NCI-H146 treated with DMSO at 0.1 percent for 48 hours (cell line): ENCODE measurements at regions not wholly inside any gene's neighbourhood (a gene's known extent, or its start where the extent isn't known, plus 50 kb on each side); places are given as distances from the start of the nearest gene placed in this dataset.
"Not testable (repeated sequence)": the region's sequence is repeated elsewhere in the genome, so short reads cannot be mapped to it uniquely, and the experiment has no call there.

Experiments used
- DNase-seq: peaks from one replicate; lab custom pipeline; 2025; ENCODE audit not compliant: unreplicated experiment; lab: John Stamatoyannopoulos, UW

DNA sequence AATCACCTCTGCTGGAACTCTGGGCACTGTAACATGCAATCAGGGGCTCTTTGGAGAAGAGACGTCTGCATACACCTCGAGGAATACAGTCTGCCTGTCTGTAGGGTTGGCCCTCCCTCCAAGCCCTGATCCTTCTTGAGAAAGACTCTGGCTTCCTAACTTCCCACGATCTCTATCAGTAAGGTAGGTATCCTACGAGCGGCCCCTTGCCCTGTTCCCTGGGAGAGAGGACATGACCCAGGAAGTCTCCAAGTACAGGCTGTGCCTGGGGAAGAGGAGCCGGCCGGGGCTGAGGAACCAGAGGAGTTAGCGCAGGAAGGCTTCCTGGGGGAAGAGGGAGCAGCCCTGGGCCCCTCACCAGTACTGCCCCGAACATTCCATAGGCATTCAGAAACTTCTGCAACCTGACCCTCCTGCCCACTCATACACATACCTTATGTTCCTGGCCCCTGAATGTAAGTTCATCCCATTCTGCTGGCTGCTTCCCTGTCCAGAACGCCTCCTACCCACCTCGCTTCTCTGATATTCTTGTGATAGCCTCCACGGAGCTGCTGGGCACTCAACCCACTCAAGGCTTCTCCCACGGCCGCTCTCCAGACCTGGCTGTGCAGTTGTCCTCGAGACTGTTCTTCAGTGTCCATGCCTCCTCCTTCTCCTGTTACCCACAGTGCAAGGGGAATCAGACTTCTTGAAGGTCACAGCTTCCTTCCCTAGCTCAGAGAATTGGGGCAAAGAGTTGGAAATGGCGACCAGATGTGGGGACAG is 116.1 kb downstream of the CYP26B1 start:
- no peak for DNase-seq

DNA sequence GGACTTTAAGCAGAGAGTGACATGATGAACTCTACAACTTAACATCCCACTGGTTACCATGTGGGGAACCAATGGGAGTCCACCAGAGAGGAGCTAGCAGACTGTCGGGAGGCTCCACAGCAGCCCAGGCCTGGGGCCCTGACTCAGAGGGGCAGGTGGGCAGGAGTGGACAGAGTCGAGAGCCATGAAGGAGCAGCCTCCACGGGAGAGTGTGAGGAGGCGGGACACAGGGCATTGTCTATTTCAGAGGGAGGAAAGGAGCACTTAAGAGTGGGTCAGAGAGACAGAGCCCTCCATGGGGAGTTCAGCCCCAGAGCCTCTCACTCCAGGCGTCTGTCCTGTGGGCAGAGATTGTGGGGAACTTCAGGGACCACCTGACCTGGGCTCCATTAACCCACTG is 118.7 kb downstream of the CYP26B1 start:
- DNase-seq: no peak

DNA sequence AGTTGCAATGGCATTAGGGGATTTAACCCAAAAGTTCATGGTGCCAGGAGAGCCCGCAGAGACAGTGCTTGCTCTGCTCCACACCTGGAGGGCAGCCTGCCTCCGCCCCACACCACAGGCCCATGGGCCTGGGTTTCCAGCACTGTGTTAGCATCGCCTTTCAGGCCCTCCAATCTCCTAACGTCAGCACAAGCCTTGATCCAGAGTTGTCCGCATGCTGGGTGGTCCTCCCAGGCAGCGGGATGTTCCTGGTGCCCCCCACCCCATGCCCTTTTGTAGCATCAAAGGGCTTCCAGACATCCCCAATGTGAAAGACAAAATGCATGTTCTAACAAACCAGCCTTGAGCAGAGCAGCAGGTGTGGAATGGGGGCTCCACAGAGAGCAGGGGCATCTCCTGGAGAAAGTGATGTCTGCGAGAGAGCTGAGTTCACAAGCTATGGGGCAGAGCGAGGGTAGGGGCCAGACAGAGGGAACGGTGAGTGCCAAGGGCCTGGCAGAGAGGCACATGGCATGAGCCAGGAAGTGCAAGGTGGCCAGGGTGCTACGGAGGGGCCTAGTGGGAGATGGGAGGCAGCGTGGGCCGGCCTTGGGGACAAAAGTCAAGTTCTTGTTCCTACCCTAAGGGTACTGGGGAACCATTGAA is 119.2 kb downstream of the CYP26B1 start:
- DNase-seq: no peak

DNA sequence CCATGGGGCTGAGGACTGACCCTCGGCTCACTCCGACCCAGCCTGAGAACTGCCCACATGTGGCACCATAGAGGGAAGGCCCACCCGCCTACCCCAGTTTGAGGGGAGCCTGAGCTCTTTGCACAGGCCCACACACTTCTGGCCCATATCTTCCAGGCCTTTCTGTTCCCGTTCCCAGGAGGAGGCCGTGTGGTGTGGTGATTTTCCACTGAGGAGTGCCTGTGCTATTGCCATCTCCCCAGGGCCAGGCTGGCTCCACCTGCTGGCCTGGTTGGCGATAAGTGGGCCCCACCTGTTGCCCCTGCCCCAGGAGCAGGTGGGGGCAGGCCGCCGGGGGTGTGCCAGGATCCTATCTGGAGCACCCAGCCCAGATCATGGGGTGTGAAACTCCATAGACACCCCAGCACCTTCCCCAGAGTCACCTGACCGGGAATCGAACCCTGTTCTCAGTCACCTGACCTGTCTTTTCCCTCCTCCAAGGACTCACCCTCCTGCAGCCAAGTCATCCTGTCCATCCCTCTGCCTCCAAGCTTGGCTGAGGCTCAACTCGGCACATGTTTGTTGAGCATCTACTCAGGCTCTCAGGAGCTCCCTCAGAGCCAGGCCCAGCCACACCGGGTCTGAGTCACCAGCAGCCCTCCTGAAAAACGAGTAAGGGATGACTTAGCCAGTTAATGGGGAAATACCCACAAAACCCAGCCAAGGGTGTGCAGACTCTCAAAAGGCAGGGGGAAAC is 120.1 kb downstream of the CYP26B1 start:
- DNase-seq: no peak

DNA sequence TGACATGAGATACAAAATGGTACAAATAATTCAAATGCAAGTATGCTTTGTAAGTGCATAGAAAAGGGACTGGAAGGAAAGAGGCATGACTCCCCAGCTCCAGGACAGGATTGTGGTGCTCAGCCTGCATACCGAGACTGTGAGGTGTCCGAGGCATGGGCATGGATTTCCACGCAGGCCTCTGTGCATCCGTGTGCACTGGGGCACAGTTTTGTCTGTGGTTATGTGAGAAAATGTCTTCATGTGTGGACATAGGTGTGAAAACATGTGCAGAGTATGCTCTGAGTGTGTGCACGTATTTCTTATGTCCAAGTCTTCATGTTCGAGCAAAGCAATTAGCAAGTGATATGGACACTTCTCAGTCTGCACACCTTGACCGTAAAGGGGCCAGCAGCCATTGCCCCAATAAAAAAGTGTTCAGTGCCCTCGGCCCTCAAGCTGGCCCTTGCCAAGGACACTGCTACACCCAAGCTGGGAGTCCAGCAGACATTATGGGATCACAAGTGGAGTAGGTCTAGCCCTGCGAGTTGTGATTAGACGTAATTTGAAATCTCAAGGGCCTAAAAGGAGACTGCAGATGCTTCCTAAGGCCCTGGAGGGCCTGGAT is 120.7 kb downstream of the CYP26B1 start:
- DNase-seq: no peak

DNA sequence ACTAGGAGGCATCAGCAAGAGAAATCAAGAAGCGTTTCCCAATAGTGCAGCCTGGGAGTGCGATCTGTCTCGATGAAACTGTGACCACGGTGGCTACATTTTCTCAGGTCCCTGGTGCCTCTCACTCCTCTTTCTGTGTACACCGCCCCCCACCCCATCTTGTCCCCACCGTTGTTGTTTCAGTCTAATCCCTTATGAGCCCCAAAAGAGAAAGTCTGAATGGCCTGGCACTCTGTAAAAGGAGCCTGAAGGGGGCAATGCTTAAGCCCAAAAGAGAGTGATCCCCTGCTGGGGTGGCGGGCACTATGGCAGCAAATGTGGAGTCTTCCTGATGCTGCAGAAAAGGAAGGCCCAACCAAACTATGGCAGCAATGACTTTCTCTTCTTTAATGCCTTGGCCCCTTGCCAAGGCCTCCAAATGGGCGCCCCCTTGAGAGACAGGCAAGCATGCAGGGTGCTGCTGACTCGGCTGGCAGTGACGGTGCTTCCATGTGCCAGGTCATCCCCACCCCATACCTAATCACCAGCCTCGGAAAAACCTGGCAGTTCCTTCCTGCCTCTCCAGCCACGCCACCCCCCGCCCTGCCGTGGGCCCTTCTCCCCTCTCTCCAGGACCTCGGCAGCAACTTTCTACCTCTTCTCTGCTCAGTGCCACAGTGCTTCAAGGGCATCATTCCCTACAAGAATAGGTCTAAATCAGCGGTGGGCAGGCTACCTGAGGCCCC is 123.0 kb downstream of the CYP26B1 start:
- DNase-seq: no peak

DNA sequence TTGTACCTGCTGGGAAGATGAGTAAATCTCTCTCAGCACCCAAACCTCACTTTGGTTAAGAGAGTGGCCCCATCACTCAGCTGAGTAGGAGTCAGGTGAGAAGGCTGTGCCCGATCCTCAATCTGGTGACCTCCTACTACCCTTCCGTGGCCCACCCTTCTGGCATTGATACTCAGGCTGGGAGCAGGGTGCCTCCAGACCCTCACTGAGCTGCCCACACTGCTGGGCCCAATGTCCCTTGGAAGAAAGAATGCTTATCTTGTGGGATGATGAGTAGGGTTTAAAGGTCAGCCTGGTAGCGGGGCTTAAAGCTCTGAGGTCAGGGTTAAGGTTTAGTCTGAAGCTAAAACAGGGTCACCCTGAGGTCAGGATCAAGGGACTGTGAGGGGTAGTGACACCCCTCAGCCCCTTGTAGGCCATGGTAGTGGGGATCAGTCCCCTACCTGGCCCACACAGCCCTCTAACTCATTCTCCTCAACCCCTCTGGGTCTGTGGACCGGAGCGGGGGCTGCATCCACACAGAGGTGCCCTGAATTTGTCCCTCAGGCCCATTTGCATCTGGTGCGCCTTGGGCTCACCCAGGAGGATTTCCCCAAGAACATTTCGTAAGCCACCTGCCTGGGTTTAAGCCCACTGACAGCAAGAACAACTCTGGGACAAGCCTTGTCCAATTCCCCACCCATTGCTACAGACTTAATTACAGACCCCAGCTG is 123.8 kb downstream of the CYP26B1 start:
- DNase-seq: no peak

DNA sequence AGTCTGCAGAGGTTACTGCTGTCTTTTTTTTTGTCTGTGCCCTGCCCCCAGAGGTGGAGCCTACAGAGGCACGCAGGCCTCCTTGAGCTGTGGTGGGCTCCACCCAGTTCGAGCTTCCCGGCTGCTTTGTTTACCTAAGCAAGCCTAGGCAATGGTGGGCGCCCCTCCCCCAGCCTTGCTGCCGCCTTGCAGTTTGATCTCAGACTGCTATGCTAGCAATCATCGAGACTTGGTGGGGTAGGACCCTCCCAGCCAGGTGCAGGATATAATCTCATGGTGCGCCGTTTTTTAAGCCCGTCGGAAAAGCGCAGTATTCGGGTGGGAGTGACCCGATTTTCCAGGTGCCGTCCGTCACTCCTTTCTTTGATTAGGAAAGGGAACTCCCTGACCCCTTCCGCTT is 126.3 kb downstream of the CYP26B1 start:
- not testable (repeated sequence) for DNase-seq

DNA sequence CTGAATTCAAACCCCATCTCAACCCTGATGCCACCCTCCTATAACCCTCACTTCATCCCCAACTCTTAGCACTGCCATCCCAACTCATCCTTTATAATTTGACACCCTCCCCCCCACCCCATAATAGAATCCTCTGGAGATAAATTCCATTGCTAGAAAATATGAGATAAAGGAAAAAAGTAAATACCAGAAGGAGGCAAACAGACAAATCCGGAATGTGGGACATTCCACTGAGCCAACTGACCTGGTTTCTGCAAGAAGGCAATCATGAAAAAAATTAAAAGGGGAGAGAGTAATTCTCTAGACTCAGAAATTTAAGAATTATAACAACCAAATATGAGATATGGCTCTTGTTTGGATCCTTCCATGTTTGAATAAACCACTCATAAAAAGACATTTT is 132.4 kb downstream of the CYP26B1 start:
- no peak for DNase-seq

DNA sequence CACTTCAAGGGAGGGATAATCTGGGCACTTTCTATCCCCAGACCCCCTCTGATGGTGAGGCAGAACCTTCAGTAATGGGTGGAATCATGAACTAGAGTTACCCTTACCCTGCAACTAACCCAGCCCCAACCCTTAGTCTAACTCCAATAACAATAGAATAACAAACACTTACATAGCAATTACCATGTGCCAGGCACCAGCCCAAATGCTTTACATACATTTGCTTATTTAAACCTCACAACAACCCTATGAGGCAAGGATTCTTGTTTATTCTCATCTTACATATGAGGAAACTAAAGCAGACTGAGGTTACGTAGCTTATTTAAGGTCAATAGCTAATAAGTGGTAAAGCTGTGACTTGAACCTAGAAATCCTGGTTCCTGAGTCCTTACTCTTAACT is 132.8 kb downstream of the CYP26B1 start:
- DNase-seq: no peak

DNA sequence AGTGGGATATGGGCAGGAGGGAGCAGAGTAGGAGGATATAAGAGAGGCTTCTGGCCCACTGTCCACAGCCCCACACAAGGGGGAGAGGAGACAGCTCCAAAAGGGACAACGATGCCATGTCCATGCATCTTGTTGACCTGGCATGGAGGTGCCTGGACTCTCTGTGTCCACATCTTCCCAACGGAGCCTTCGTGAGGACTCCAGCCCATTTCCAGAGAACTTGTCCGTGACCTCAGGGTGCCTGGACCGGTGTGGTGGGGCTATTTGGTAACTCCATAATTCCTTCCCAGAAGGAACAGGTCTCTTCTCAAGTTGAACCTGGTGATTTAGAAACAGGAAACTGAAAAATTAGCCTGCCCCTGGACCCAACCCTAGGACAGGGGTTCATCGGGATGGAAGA is 133.9 kb downstream of the CYP26B1 start:
- no peak for DNase-seq

DNA sequence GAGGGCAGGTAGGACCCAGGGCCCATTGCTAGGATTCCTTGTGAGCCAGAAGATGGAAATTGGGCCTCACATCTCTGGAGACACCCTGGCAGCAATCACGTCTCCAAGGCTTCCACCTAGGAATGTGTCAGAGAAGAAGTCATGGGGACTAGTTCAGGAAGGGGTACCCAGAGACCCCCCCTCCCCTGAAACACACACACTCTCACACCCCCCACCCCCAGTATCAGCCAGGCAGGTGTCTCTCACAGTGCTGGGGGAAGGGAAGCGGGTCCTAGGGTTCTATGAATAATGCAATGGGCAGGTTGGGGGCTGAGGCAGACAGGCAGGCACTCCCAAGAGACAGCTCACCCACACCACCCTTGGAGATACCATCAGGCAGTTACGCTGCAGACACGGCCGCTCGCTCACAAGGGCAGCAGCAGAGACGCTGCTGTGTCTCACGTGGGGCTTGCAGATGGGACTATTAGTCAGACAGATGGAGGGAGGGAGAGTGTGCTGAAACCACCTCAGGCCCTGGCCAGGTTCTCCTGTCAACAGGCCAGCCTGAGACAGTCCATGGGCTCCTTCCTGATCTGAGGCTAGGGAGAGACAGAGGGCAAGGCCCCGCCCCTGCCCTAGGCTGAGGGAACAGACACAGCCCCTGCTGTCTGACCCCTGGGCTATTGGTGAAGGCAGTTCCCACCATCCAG is 134.6 kb downstream of the CYP26B1 start:
- DNase-seq: no peak

DNA sequence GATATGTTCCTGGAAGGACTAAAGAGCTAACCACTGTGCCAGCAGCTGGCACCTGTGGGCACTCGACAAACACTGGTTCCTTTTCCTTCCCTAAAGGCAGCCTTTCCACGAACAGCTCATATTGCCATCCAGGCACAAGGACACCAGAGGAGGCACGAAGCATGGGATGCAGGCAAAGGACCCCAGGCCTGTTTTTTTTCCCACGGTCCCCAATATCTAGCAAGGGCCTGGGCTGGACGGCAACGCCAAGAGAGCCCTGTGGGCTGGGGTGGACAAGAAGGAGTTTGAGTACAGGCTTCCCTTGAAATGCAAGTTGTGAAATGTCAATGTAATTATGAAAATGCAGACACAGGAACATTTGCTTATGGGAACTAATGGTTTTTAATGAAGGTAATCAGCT is 135.9 kb downstream of the CYP26B1 start:
- no peak for DNase-seq

DNA sequence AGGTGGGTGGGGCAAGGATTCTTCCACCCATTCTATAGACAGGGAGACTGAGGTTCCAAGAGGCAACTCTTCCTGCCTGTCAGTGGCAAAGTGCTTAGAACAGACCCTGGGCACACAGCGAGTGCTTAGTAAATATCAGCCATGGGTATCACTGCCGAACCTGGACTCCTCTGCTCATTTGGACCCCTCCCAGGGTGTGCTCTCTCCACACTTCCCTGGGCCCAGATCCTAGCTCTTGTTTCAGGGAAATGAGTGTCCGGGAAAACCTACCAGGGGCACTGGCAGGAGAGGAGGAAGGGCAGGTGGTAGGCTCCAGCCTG is 136.3 kb downstream of the CYP26B1 start:
- DNase-seq: no peak

DNA sequence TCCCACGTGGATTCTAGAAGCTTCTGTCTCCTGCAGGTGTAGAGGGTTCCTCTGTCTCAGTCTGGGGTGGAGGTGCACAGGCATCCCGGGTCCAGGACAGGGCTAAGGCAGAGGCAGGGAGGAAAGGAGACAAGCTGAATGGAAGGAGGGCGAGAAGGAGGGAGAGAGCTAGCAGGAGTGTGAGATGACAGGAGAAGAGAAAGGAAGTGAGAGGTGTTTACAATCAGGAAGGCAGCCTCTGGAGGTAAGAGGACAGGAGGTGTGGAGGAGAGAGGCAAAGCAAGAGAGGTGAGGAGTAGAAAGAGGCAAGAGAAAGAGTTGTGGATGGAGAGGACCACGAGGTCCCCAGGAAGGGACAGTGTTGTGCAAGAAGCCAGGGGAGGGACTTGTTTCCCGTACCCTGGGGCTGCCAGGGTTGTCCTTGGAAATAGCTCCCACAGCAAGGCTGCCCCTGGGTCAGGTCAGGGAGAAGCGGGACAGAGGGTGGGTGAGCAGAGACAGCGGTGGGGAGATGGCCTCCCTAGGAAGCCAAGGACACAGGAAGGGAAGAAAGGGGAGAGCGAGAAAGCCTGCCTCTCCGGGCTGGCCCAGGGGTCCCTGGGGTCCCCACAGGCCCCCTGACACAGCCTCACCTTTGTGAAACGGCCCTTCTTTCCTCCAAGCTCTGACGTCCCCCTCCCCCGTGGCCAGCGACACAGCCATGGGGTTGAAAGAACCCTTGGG is 136.9 kb downstream of the CYP26B1 start:
- DNase-seq: no peak

DNA sequence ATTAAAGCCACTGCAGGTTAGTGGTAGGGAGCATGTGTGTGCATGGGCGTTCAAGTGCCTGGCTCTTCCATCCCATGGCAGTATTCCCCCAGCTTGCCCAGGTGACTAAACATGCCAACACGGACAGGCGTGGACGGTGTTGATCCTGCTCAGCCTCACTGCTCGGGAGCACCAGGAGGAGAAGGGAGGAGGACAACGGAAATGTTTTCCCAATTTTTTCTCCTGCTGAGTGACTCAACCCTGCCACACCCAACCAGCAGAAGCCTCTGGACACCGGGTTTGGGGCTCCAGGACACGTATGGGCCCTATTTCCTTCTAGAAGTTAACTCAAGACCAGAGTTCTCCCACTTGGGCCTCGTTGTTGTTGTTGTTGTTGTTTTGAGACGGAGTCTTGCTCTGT is 139.1 kb downstream of the CYP26B1 start:
- no peak for DNase-seq

DNA sequence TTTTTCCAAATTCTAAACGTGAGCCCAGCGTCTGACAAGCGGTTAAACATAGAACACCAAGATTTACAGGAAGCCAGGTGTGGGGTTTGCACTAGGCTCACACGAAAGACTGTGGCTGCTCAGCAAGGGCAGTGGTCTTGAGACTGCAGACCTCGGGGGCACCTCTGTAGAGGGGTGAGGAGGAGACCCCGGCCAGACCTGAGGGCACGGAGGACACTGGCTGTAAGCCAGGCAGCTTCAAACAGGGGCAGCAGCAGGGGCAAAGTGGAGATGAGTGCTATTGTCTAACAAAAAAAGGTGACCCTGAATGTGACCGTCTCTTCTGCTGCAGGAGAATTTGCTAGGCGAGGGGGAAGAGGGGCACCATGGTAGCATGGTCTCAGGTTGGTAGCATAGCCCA is 140.3 kb downstream of the CYP26B1 start:
- DNase-seq: no peak

DNA sequence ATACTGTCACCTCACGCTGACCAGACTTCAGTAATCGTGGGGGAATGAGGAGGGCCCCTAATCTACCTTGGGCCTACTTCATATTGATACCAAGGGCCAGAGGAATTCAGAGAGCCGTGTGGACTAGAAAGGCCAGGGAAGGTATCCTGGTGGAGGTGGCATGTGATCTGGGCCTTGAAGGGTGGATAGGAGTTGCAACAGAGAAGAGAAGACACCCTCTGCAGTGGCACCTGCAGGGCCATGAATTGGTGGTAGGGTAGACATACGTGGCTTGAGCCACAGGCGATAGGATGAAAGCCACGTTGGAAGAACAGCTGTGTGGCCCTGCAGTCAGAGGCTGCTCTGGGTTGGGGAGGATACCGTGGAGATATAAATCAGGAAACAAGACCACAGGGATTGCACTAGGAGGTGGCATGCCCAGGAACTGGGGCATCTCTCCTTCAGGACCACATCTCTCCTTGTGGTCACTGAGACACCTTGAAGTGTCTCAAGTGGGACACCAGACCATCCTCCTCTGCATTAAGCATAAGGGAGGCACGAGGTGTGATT is 141.4 kb downstream of the CYP26B1 start:
- DNase-seq: no peak

DNA sequence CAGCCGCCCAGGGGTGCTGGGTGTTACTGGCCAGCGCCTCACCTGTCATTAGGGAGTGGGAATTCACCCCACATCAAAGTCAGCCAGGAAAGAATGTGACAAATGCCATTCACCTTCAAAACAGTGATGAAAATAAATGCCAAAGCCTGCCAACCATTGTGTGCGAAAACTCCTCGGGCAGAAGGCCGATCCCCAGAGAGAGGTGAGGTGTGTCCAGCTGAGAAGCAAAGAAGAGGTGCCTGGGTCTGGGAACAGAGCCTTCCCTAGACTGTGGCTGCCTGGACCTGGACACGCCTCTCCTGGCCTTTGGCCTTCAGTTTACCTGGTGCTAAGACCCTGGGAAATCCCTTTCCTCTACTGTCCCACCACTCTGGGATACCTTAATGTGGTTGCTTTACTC is 142.7 kb downstream of the CYP26B1 start:
- DNase-seq: no peak
